ENCODE measurements at regions not wholly inside any gene's neighbourhood (a gene's known extent, or its start where the extent isn't known, plus 50 kb on each side); places are given as distances from the start of the nearest gene placed in this dataset.
"Not testable (repeated sequence)": the region's sequence is repeated elsewhere in the genome, so short reads cannot be mapped to it uniquely, and the experiment has no call there.

- no peak overlapping the region for H3K4me3 ChIP-seq (ENCODE audit: low read depth, low read length)
- TF ChIP-seq, protein P1, sequence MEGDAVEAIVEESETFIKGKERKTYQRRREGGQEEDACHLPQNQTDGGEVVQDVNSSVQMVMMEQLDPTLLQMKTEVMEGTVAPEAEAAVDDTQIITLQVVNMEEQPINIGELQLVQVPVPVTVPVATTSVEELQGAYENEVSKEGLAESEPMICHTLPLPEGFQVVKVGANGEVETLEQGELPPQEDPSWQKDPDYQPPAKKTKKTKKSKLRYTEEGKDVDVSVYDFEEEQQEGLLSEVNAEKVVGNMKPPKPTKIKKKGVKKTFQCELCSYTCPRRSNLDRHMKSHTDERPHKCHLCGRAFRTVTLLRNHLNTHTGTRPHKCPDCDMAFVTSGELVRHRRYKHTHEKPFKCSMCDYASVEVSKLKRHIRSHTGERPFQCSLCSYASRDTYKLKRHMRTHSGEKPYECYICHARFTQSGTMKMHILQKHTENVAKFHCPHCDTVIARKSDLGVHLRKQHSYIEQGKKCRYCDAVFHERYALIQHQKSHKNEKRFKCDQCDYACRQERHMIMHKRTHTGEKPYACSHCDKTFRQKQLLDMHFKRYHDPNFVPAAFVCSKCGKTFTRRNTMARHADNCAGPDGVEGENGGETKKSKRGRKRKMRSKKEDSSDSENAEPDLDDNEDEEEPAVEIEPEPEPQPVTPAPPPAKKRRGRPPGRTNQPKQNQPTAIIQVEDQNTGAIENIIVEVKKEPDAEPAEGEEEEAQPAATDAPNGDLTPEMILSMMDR (conservative IDR thresholded peaks at IDR 0.05; ENCODE audit: low read depth, low read length) = no peak
- DNase-seq (ENCODE audit: low read depth) = no peak
These were observed 1330.7 kb upstream of the TMEM132C start for GRCh38 chr12:126936181-126936851.

DNA sequence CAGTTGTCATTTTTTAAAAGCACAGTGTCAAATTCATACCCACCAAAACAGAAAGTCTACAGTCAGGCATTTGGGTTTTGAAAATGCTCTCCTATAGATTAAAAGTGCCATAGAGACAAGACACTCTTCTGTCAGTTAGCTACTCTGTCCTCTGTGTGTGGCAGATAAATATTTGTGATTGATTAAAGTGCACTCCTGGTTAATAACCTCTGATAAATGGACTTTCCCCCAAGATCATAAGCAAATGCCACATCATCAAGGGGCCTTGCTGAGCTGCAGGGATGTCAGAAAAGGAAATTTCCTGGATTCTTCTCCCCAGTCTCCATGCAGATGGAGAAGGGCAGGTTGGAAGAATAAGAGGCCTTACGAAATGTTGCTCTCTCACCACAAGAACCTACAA lies 1329.5 kb upstream of the TMEM132C start:
- no peak overlapping the region for H3K4me3 ChIP-seq (ENCODE audit: low read depth, low read length)
- TF ChIP-seq, protein P1 (conservative IDR thresholded peaks at IDR 0.05; ENCODE audit: low read depth, low read length) = no peak
- DNase-seq (ENCODE audit: low read depth) = no peak

GRCh38 chr12:126944684-126945083 lies 1322.3 kb upstream of the TMEM132C start:
- DNase-seq (ENCODE audit: low read depth) = no peak
- no peak overlapping the region for H3K4me3 ChIP-seq (ENCODE audit: low read depth, low read length)
- TF ChIP-seq, protein P1 (conservative IDR thresholded peaks at IDR 0.05; ENCODE audit: low read depth, low read length) = no peak

DNA sequence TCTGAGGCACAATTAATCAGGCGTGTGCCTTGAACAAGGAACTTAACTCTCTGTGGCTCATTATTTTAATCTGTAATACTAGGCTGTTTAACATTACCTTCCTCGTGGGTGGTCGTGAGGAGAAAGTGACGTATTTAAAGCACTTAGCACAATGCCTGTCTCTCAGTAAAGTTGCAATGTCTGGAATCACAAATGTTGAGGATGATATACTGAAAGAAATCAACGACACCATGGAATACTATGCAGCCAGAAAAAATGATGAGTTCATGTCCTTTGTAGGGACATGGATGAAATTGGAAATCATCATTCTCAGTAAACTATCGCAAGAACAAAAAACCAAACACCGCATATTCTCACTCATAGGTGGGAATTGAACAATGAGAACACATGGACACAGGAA lies 1320.0 kb upstream of the TMEM132C start:
- H3K4me3 ChIP-seq (ENCODE audit: low read depth, low read length); DNase-seq (ENCODE audit: low read depth): not testable (repeated sequence)

DNA sequence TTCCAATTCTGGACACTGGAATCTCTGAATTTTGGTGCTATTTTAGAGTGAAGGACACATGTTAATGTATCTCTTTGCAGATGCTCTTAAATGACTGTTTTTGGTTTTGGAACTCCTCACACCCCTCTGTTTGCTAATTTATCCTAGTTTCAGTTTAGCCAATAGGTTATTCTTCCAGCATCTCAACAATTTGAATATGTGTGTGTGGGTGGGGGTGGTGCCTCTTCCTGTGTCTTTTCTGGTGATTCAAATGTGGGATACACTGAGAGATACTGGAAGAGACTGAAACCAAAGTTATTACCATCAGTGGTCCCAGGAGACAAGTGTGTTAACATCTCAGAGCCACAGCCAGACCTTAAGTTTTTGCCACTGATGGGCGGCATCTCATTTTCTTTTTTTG lies 1317.4 kb upstream of the TMEM132C start:
- H3K4me3 ChIP-seq (ENCODE audit: low read depth, low read length) = no peak overlapping the region
- TF ChIP-seq, protein P1 (conservative IDR thresholded peaks at IDR 0.05; ENCODE audit: low read depth, low read length) = no peak
- no peak for DNase-seq (ENCODE audit: low read depth)

DNA sequence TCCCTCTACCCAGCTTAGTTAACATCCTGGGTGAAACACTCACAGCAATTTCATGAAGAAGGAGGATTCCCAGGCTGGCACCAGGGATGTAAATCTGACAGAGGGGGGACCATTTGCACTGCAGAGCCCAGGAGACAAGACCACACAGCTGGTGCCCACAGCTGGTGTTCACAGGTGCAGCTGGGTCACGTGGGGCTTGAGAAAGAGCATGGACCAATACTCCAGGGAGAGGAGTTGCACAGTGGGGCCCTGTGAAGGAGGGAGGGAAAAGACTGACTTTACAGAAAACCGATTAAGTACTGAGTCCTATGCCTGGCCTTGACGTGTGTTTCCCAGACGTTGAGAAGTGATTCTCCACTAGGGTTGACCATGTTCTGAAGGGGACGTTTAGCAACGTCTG lies 1316.7 kb upstream of the TMEM132C start:
- TF ChIP-seq, protein P1 (conservative IDR thresholded peaks at IDR 0.05; ENCODE audit: low read depth, low read length) = no peak
- no peak overlapping the region for H3K4me3 ChIP-seq (ENCODE audit: low read depth, low read length)
- no peak for DNase-seq (ENCODE audit: low read depth)

DNA sequence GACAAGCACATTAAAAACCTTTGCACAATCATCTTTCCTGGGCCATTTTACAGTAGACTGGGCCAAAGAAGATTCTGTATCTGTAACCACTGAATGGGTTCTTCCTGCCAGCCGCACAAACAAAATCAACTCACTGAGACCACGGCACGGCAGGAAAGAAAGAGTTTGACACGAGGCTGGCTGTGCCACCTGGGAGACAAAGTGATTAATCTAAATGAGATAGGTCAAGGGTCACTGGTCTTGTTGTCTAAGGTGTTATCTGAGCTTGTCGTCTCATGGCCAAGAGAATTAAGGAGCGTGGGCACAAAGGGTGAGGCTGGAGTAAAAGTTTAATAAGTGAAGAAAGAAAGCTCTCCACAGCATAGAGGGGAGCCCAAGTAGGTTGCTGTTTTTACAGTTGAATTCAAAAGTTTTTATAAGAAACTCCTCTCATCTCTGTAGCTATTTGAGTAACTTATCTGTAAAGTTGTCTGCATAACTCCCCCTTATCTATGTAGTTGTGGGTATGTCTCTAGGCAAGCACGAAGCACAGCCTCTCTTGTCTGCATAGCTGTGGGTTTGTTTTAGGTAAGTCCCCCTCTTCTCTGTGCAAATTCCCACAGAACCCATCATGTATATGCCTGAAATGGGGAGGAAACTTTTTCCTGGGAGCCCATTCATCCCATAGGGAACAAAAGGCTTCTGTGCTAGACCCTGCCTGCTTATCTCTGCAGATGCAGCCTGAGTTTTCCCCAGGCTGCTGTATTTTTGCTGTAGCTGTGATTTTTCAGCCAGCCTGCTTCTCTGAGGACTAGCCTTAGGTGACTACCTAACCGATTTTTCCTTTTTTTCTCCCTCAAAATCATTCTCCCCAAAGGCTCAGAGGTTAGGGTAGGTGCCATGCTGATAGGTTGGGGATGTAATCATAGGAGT lies 1314.6 kb upstream of the TMEM132C start:
- TF ChIP-seq, protein P1 (conservative IDR thresholded peaks at IDR 0.05; ENCODE audit: low read depth, low read length) = no peak
- no peak overlapping the region for H3K4me3 ChIP-seq (ENCODE audit: low read depth, low read length)
- no peak for DNase-seq (ENCODE audit: low read depth)
